ENCODE measurements at regions not wholly inside any gene's neighbourhood (a gene's known extent, or its start where the extent isn't known, plus 50 kb on each side); places are given as distances from the start of the nearest gene placed in this dataset.

GRCh38 chr13:81442904-81443303 is 1102.0 kb upstream of the SPRY2 start:
- ChIA-PET POLR2A (ENCODE audit: unreplicated experiment) (no interaction called here), CTCF (no interaction called here)
- H4K8ac ChIP-seq (ENCODE audit: low read depth in 2 of 2, low read length in 2 of 2): no peak overlapping the region
- H3K9ac ChIP-seq (ENCODE audit: low read depth, low read length): no peak overlapping the region
- H3K9me3 ChIP-seq (ENCODE audit: control insufficient read depth, insufficient read depth, low read length): peaks cover 5% of the 10 kb centered on the region
- H2AK9ac ChIP-seq (replicated peaks; ENCODE audit: low read depth, low read length, poor library complexity): no peak overlapping the region
- no peak overlapping the region for H2BK120ac ChIP-seq (ENCODE audit: low read depth, low read length)
- no peaks in the 10 kb centered on the region for H3K27me3 ChIP-seq (ENCODE audit: control insufficient read depth, insufficient read depth, low read length)
- H2BK5ac ChIP-seq (ENCODE audit: low read depth, low read length, poor library complexity, severe bottlenecking): no peak overlapping the region
- dilution Hi-C loops (cut with HindIII; ENCODE audit: low sequenced_read_pairs, unreplicated experiment) (no loop called here), intact Hi-C loops (cut with micrococcal nuclease) (no loop called here), in situ Hi-C loops (cut with MboI; ENCODE audit: low sequenced_read_pairs) (no loop called here)
- DNase-seq (no peak), ATAC-seq (ENCODE audit: low read depth) (no peak)
- H2BK15ac ChIP-seq (ENCODE audit: low read depth, low read length): no peak overlapping the region
- no peak overlapping the region for H4K5ac ChIP-seq (ENCODE audit: low read depth, low read length)
- H3K4me3 ChIP-seq (ENCODE audit: insufficient read depth, low read depth, low read length): no peak overlapping the region
- TF ChIP-seq NFE2L2 (IDR thresholded peaks at IDR 0.05; ENCODE audit: low read depth, low read length) (no peak), MAZ (IDR thresholded peaks at IDR 0.05; ENCODE audit: borderline replicate concordance, low read depth, low read length) (no peak), RCOR1 (IDR thresholded peaks at IDR 0.05; ENCODE audit: insufficient replicate concordance, low read length) (no peak)
- no peaks in the 10 kb centered on the region for H3K36me3 ChIP-seq (ENCODE audit: control insufficient read depth, insufficient read depth, low read length)
- H3K79me1 ChIP-seq (ENCODE audit: low read depth in 1 of 2, low read length in 2 of 2): no peaks in the 10 kb centered on the region
- no peak overlapping the region for H3K4me2 ChIP-seq (ENCODE audit: low read depth, low read length)
- H3K9me1 ChIP-seq (ENCODE audit: insufficient read depth, low read length): no peaks in the 10 kb centered on the region
- no peaks in the 10 kb centered on the region for H3K4me1 ChIP-seq (ENCODE audit: control insufficient read depth, insufficient read depth, low read length)
- H3K18ac ChIP-seq (ENCODE audit: low read depth, low read length): no peak overlapping the region
- no peak overlapping the region for H3K27ac ChIP-seq (ENCODE audit: insufficient read depth, low read length)
- no peaks in the 10 kb centered on the region for H4K20me1 ChIP-seq (ENCODE audit: insufficient read depth, low read length)
- H2AK5ac ChIP-seq (ENCODE audit: low read depth, low read length): no peak overlapping the region
- H4K91ac ChIP-seq (ENCODE audit: insufficient read depth, low read depth, low read length): no peak overlapping the region
- no peak overlapping the region for H3K14ac ChIP-seq (replicated peaks; ENCODE audit: low read depth, low read length)
- H3K56ac ChIP-seq (ENCODE audit: extremely low read depth, insufficient read depth, low read length): no peak overlapping the region
- WGBS, 2 experiments (ENCODE audit: extremely low coverage in 2 of 2, insufficient read length in 1 of 2): no CpG with 5 or more reads among the region's 1 CpG
- no peak overlapping the region for H2AFZ ChIP-seq (replicated peaks; ENCODE audit: low read length, poor library complexity)
- H3K23ac ChIP-seq (ENCODE audit: low read depth, low read length): no peak overlapping the region
- no peak overlapping the region for H3K4ac ChIP-seq (ENCODE audit: low read depth, low read length)
- BruUV-seq (replicated peaks): no TSS peak
- no peak overlapping the region for H2BK20ac ChIP-seq (ENCODE audit: low read depth, low read length)

Measured in IMR-90 (cell line).